ENCODE measurements at regions not wholly inside any gene's neighbourhood (a gene's known extent, or its start where the extent isn't known, plus 50 kb on each side); places are given as distances from the start of the nearest gene placed in this dataset.

DNA sequence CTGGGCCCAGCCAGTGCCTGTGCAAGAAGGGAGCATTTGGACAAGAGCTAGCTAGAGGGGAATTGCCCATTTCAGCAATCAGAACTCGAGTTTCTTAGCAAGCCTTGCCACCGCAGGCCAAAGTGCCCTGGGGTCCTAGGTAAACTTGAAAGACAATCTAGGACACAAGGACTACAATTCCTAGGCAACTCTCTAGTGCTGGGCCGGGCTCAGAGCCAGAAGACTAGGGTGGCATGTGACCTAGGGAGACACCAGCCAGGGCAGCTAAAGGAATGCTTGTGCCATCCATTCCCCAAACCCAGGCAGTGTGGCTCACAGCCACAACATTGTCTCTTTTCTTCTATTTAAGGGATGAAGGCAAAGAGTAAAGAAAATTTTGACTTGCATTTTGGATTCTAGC lies 205.0 kb downstream of the BMP4 start:
- no peaks in the 10 kb centered on the region for H3K4me1 ChIP-seq (ENCODE audit: control insufficient read depth, low read depth, low read length)
- no peaks in the 10 kb centered on the region for H3K79me2 ChIP-seq (ENCODE audit: control insufficient read depth, insufficient read depth, low read length)
- no peak overlapping the region for H3K18ac ChIP-seq (ENCODE audit: low read length)
- no peak overlapping the region for H3K27ac ChIP-seq (ENCODE audit: low read depth, low read length)
- H2BK15ac ChIP-seq (replicated peaks; ENCODE audit: low read depth): no peak overlapping the region
- H2BK120ac ChIP-seq (ENCODE audit: low read depth, low read length): no peak overlapping the region
- H3K79me1 ChIP-seq (ENCODE audit: low read length): no peaks in the 10 kb centered on the region
- H3K23ac ChIP-seq (ENCODE audit: low read length): no peak overlapping the region
- H3K9ac ChIP-seq (ENCODE audit: low read length): no peak overlapping the region
- no peak overlapping the region for H3K4me2 ChIP-seq (ENCODE audit: low read length)
- H3K56ac ChIP-seq (ENCODE audit: low read length): no peak overlapping the region
- H2BK5ac ChIP-seq (ENCODE audit: low read length): no peak overlapping the region
- H3K4me3 ChIP-seq (ENCODE audit: low read length): no peak overlapping the region
- no peak overlapping the region for H2AK5ac ChIP-seq (ENCODE audit: low read length)
- DNase-seq: no peak
- H3K27me3 ChIP-seq (ENCODE audit: insufficient read depth, low read length, poor library complexity): no peaks in the 10 kb centered on the region
- no peak overlapping the region for H3K4ac ChIP-seq (ENCODE audit: low read depth, low read length)
- no CpG with 5 or more reads among the region's 3 CpGs for WGBS (ENCODE audit: extremely low coverage, insufficient coverage, low lambda C conversion rate)
- no peak overlapping the region for H4K5ac ChIP-seq (ENCODE audit: low read length)
- H4K8ac ChIP-seq (ENCODE audit: low read depth, low read length): no peak overlapping the region
- H3K36me3 ChIP-seq (ENCODE audit: control insufficient read depth, insufficient read depth, low read length): no peaks in the 10 kb centered on the region

DNA sequence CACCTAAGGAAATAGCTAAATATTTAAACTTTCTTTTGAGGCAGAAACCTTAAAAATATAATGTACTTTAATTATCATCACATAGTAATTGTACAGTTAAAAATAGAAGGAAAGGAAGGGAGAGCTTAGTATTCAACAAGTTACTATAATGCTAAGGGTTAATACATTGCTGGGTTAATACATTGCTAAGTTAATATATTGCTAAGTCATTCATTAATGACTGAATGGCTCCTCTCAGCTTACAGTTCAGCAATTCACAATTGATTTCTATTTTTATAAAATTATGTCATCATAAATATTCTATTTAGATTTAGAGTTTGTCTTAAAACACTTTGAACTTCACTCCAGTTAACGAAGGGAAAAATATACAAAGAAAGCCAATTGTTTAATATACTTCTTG lies 207.9 kb downstream of the BMP4 start:
- H3K4ac ChIP-seq (ENCODE audit: low read depth, low read length): no peak overlapping the region
- H3K79me2 ChIP-seq (ENCODE audit: control insufficient read depth, insufficient read depth, low read length): no peaks in the 10 kb centered on the region
- H3K4me3 ChIP-seq (ENCODE audit: low read length): no peak overlapping the region
- H3K4me2 ChIP-seq (ENCODE audit: low read length): no peak overlapping the region
- no peak overlapping the region for H3K9ac ChIP-seq (ENCODE audit: low read length)
- H3K23ac ChIP-seq (ENCODE audit: low read length): no peak overlapping the region
- H2BK120ac ChIP-seq (ENCODE audit: low read depth, low read length): no peak overlapping the region
- H3K79me1 ChIP-seq (ENCODE audit: low read length): no peaks in the 10 kb centered on the region
- H2BK5ac ChIP-seq (ENCODE audit: low read length): no peak overlapping the region
- no peak overlapping the region for H2BK15ac ChIP-seq (replicated peaks; ENCODE audit: low read depth)
- no peaks in the 10 kb centered on the region for H3K27me3 ChIP-seq (ENCODE audit: insufficient read depth, low read length, poor library complexity)
- no peak for DNase-seq
- H2AK5ac ChIP-seq (ENCODE audit: low read length): no peak overlapping the region
- WGBS (ENCODE audit: extremely low coverage, insufficient coverage, low lambda C conversion rate): no CpG with 5 or more reads among the region's 1 CpG
- H3K27ac ChIP-seq (ENCODE audit: low read depth, low read length): no peak overlapping the region
- H3K4me1 ChIP-seq (ENCODE audit: control insufficient read depth, low read depth, low read length): no peaks in the 10 kb centered on the region
- H3K36me3 ChIP-seq (ENCODE audit: control insufficient read depth, insufficient read depth, low read length): no peaks in the 10 kb centered on the region
- no peak overlapping the region for H4K5ac ChIP-seq (ENCODE audit: low read length)
- H3K56ac ChIP-seq (ENCODE audit: low read length): no peak overlapping the region
- H3K18ac ChIP-seq (ENCODE audit: low read length): no peak overlapping the region
- H4K8ac ChIP-seq (ENCODE audit: low read depth, low read length): no peak overlapping the region

DNA sequence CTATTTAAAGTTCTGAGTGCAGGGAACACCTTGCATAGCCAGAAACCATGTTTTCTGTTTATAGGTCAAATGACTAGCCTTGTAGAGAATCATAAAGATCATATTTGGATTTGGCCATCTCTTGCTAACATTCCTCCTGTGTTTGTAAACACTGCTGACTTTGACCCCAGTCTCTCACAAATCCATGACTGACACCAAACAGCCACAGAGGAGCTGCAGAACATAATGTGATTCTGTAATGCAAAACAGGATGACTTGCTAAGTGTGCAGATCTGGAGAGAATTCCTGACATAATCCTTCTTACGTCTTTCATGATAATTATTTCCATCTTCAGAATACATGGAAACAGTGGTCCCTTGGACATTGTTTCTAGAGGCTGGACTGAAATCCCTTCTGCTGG lies 211.8 kb downstream of the BMP4 start:
- H3K27ac ChIP-seq (ENCODE audit: low read depth, low read length): no peak overlapping the region
- H2BK5ac ChIP-seq (ENCODE audit: low read length): no peak overlapping the region
- H3K79me1 ChIP-seq (ENCODE audit: low read length): no peaks in the 10 kb centered on the region
- H2BK15ac ChIP-seq (replicated peaks; ENCODE audit: low read depth): no peak overlapping the region
- no peaks in the 10 kb centered on the region for H3K79me2 ChIP-seq (ENCODE audit: control insufficient read depth, insufficient read depth, low read length)
- no CpG with 5 or more reads among the region's 1 CpG for WGBS (ENCODE audit: extremely low coverage, insufficient coverage, low lambda C conversion rate)
- no peaks in the 10 kb centered on the region for H3K4me1 ChIP-seq (ENCODE audit: control insufficient read depth, low read depth, low read length)
- no peak overlapping the region for H4K5ac ChIP-seq (ENCODE audit: low read length)
- no peak overlapping the region for H3K4me3 ChIP-seq (ENCODE audit: low read length)
- no peak overlapping the region for H3K23ac ChIP-seq (ENCODE audit: low read length)
- no peak overlapping the region for H3K9ac ChIP-seq (ENCODE audit: low read length)
- no peak overlapping the region for H4K8ac ChIP-seq (ENCODE audit: low read depth, low read length)
- no peak for DNase-seq
- H3K36me3 ChIP-seq (ENCODE audit: control insufficient read depth, insufficient read depth, low read length): no peaks in the 10 kb centered on the region
- H2BK120ac ChIP-seq (ENCODE audit: low read depth, low read length): no peak overlapping the region
- H3K4ac ChIP-seq (ENCODE audit: low read depth, low read length): no peak overlapping the region
- no peak overlapping the region for H2AK5ac ChIP-seq (ENCODE audit: low read length)
- no peak overlapping the region for H3K18ac ChIP-seq (ENCODE audit: low read length)
- H3K27me3 ChIP-seq (ENCODE audit: insufficient read depth, low read length, poor library complexity): no peaks in the 10 kb centered on the region
- H3K56ac ChIP-seq (ENCODE audit: low read length): no peak overlapping the region
- no peak overlapping the region for H3K4me2 ChIP-seq (ENCODE audit: low read length)

DNA sequence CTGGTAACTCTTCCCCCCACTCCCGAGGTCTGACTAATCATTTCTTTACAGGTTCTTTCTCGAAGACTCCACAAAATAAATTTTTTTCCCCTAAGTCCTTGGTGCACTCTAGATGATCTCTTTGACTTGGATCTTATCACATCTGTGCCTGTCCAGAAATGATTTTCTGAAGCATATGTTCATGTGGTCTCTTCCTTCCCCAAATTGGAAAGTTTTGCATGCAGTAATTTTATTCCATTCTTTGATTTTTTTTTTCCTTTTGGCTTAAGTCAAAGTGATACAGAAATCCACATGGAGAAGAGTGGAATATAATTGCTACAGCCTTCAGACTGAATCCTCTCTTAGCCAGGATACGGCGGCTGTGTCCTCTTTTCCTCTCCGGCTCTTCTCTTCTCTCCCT lies 213.3 kb downstream of the BMP4 start:
- no peak overlapping the region for H3K4ac ChIP-seq (ENCODE audit: low read depth, low read length)
- WGBS (ENCODE audit: extremely low coverage, insufficient coverage, low lambda C conversion rate): no CpG with 5 or more reads among the region's 5 CpGs
- no peak for DNase-seq

DNA sequence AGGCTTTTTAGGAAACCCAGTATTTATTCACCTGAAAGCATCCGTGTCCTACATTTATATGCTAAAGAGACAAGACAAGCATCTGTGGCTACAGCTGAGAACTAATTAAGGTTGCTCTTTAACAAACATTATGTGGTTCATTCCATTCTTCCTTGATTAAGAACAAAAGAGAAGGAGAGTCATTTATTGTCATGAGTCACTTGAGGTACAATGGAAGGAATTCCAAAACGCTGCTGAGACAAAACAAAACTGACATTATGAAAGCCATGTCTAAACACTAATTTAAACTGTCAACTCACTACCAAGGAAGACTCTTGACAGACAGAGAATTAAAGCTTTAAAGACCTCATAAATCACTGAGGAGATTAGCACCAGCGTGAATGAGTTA lies 214.4 kb downstream of the BMP4 start:
- H4K5ac ChIP-seq (ENCODE audit: low read length): no peak overlapping the region
- no peak overlapping the region for H2AK5ac ChIP-seq (ENCODE audit: low read length)
- no peak overlapping the region for H3K9ac ChIP-seq (ENCODE audit: low read length)
- H3K79me1 ChIP-seq (ENCODE audit: low read length): no peaks in the 10 kb centered on the region
- no peaks in the 10 kb centered on the region for H3K27me3 ChIP-seq (ENCODE audit: insufficient read depth, low read length, poor library complexity)
- no peak overlapping the region for H3K56ac ChIP-seq (ENCODE audit: low read length)
- H3K4ac ChIP-seq (ENCODE audit: low read depth, low read length): no peak overlapping the region
- no peak overlapping the region for H3K18ac ChIP-seq (ENCODE audit: low read length)
- H3K23ac ChIP-seq (ENCODE audit: low read length): no peak overlapping the region
- H3K36me3 ChIP-seq (ENCODE audit: control insufficient read depth, insufficient read depth, low read length): no peaks in the 10 kb centered on the region
- H3K4me2 ChIP-seq (ENCODE audit: low read length): no peak overlapping the region
- DNase-seq: peak; percentile 62
- no peak overlapping the region for H4K8ac ChIP-seq (ENCODE audit: low read depth, low read length)
- no peak overlapping the region for H2BK5ac ChIP-seq (ENCODE audit: low read length)
- H3K4me1 ChIP-seq (ENCODE audit: control insufficient read depth, low read depth, low read length): no peaks in the 10 kb centered on the region
- no peak overlapping the region for H2BK120ac ChIP-seq (ENCODE audit: low read depth, low read length)
- whole genome bisulfite sequencing (ENCODE audit: extremely low coverage, insufficient coverage, low lambda C conversion rate): no CpG with 5 or more reads among the region's 3 CpGs
- H3K4me3 ChIP-seq (ENCODE audit: low read length): no peak overlapping the region
- H3K79me2 ChIP-seq (ENCODE audit: control insufficient read depth, insufficient read depth, low read length): no peaks in the 10 kb centered on the region
- H2BK15ac ChIP-seq (replicated peaks; ENCODE audit: low read depth): peak overlapping the region; percentile 3
- H3K27ac ChIP-seq (ENCODE audit: low read depth, low read length): no peak overlapping the region

More for the DNA sequence above, 213.3 kb downstream of the BMP4 start:
- no peak overlapping the region for H3K9ac ChIP-seq (ENCODE audit: low read length)
- no peaks in the 10 kb centered on the region for H3K4me1 ChIP-seq (ENCODE audit: control insufficient read depth, low read depth, low read length)
- no peak overlapping the region for H3K23ac ChIP-seq (ENCODE audit: low read length)
- no peaks in the 10 kb centered on the region for H3K79me1 ChIP-seq (ENCODE audit: low read length)
- H2BK120ac ChIP-seq (ENCODE audit: low read depth, low read length): no peak overlapping the region
- H2BK15ac ChIP-seq (replicated peaks; ENCODE audit: low read depth): no peak overlapping the region
- H3K27ac ChIP-seq (ENCODE audit: low read depth, low read length): no peak overlapping the region
- H3K36me3 ChIP-seq (ENCODE audit: control insufficient read depth, insufficient read depth, low read length): no peaks in the 10 kb centered on the region
- no peak overlapping the region for H3K18ac ChIP-seq (ENCODE audit: low read length)
- no peak overlapping the region for H4K5ac ChIP-seq (ENCODE audit: low read length)
- H3K27me3 ChIP-seq (ENCODE audit: insufficient read depth, low read length, poor library complexity): no peaks in the 10 kb centered on the region
- no peak overlapping the region for H3K4me3 ChIP-seq (ENCODE audit: low read length)
- no peak overlapping the region for H2AK5ac ChIP-seq (ENCODE audit: low read length)
- no peak overlapping the region for H3K4me2 ChIP-seq (ENCODE audit: low read length)
- H3K79me2 ChIP-seq (ENCODE audit: control insufficient read depth, insufficient read depth, low read length): no peaks in the 10 kb centered on the region
- no peak overlapping the region for H2BK5ac ChIP-seq (ENCODE audit: low read length)
- H3K56ac ChIP-seq (ENCODE audit: low read length): no peak overlapping the region
- H4K8ac ChIP-seq (ENCODE audit: low read depth, low read length): no peak overlapping the region

DNA sequence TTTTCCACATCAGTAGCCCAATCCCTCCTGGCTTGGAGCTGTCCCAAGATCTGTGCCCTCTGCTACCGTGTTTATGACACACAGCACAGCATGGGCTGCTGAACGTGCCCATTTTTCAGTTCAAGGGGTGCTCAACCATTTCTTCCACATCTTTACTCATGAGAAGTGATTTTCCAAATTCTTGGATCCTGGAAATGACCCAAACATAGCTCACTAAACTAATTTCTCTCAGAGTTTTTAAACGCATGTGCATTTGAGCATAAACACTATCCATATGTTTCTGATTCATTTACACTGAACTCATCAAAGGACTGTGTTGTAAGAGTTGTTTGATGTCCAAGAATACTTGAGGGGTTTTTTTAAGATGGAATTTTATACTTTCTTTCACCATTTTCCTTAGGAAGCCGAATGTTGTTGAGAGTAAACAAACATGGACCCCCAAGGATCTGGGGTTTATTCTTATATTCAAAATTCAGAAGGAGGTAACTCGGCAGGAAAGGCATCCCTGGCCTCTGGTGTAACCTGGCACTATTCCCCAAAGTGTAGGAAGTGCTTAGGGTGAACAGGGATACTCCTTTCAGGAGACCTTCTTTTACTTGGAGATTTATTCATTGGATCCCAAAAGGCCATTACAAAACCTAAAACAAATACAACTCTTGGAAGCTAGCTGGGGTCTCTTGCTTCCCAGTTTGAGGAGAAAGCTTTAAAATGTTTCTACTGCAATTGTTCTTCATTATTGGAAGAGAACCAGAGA lies 215.0 kb downstream of the BMP4 start:
- H3K4me1 ChIP-seq (ENCODE audit: control insufficient read depth, low read depth, low read length): no peaks in the 10 kb centered on the region
- no peak overlapping the region for H3K9ac ChIP-seq (ENCODE audit: low read length)
- H3K18ac ChIP-seq (ENCODE audit: low read length): no peak overlapping the region
- no peaks in the 10 kb centered on the region for H3K79me1 ChIP-seq (ENCODE audit: low read length)
- no peak overlapping the region for H3K56ac ChIP-seq (ENCODE audit: low read length)
- no peak overlapping the region for H3K4me2 ChIP-seq (ENCODE audit: low read length)
- H3K23ac ChIP-seq (ENCODE audit: low read length): no peak overlapping the region
- no peak overlapping the region for H3K4ac ChIP-seq (ENCODE audit: low read depth, low read length)
- DNase-seq: peak; percentile 3
- no peak overlapping the region for H4K5ac ChIP-seq (ENCODE audit: low read length)
- no CpG with 5 or more reads among the region's 5 CpGs for WGBS (ENCODE audit: extremely low coverage, insufficient coverage, low lambda C conversion rate)
- H2BK5ac ChIP-seq (ENCODE audit: low read length): no peak overlapping the region
- no peak overlapping the region for H3K27ac ChIP-seq (ENCODE audit: low read depth, low read length)
- H2BK15ac ChIP-seq (replicated peaks; ENCODE audit: low read depth): peak overlapping the region; percentile 3
- no peaks in the 10 kb centered on the region for H3K79me2 ChIP-seq (ENCODE audit: control insufficient read depth, insufficient read depth, low read length)
- no peaks in the 10 kb centered on the region for H3K27me3 ChIP-seq (ENCODE audit: insufficient read depth, low read length, poor library complexity)
- no peaks in the 10 kb centered on the region for H3K36me3 ChIP-seq (ENCODE audit: control insufficient read depth, insufficient read depth, low read length)
- H4K8ac ChIP-seq (ENCODE audit: low read depth, low read length): no peak overlapping the region
- H2AK5ac ChIP-seq (ENCODE audit: low read length): no peak overlapping the region
- H2BK120ac ChIP-seq (ENCODE audit: low read depth, low read length): no peak overlapping the region
- no peak overlapping the region for H3K4me3 ChIP-seq (ENCODE audit: low read length)
